ENCODE measurements at regions not wholly inside any gene's neighbourhood (a gene's known extent, or its start where the extent isn't known, plus 50 kb on each side); places are given as distances from the start of the nearest gene placed in this dataset.

GRCh38 chr17:34874478-34874877 lies 86.8 kb downstream of the CCT6B start:
- no peak for DNase-seq (ENCODE audit: low spot score)

GRCh38 chr17:34872640-34873039 lies 88.6 kb downstream of the CCT6B start:
- no peak for DNase-seq (ENCODE audit: low spot score)

- no peak for DNase-seq (ENCODE audit: low spot score)
Observed at GRCh38 chr17:34869641-34870040, 91.6 kb downstream of the CCT6B start.

- no peak for DNase-seq (ENCODE audit: low spot score)
Observed at GRCh38 chr17:34865716-34866115, 95.5 kb downstream of the CCT6B start.

GRCh38 chr17:34862384-34862783 lies 98.9 kb downstream of the CCT6B start:
- no peak for DNase-seq (ENCODE audit: low spot score)

- DNase-seq (ENCODE audit: low spot score), result no peak
Observed at GRCh38 chr17:34861864-34862263, 99.4 kb downstream of the CCT6B start.

- no peak for DNase-seq (ENCODE audit: low spot score)
Observed at GRCh38 chr17:34859652-34860051, 101.6 kb downstream of the CCT6B start.

- no peak for DNase-seq (ENCODE audit: low spot score)
Observed at GRCh38 chr17:34858591-34859565, 102.4 kb downstream of the CCT6B start.

GRCh38 chr17:34853924-34854323 lies 107.3 kb downstream of the CCT6B start:
- no peak for DNase-seq (ENCODE audit: low spot score)

GRCh38 chr17:34852614-34853013 lies 108.6 kb downstream of the CCT6B start:
- no peak for DNase-seq (ENCODE audit: low spot score)

- DNase-seq (ENCODE audit: low spot score), result no peak
Observed at GRCh38 chr17:34851961-34852540, 109.2 kb downstream of the CCT6B start.

GRCh38 chr17:34850964-34851363 lies 110.3 kb downstream of the CCT6B start:
- no peak for DNase-seq (ENCODE audit: low spot score)

- DNase-seq (ENCODE audit: low spot score), result no peak
Observed at GRCh38 chr17:34850023-34850422, 111.2 kb downstream of the CCT6B start.

GRCh38 chr17:34847938-34848337 lies 113.3 kb downstream of the CCT6B start:
- no peak for DNase-seq (ENCODE audit: low spot score)

- no peak for DNase-seq (ENCODE audit: low spot score)
Observed at GRCh38 chr17:34845296-34845695, 116.0 kb downstream of the CCT6B start.

- DNase-seq (ENCODE audit: low spot score), result no peak
Observed at GRCh38 chr17:34843682-34844081, 117.6 kb downstream of the CCT6B start.

GRCh38 chr17:34842235-34842634 lies 119.0 kb downstream of the CCT6B start:
- DNase-seq (ENCODE audit: low spot score), result no peak

GRCh38 chr17:34841467-34841866 lies 119.8 kb downstream of the CCT6B start:
- peak; percentile 6 for DNase-seq (ENCODE audit: low spot score)

- DNase-seq (ENCODE audit: low spot score), result no peak
Observed at GRCh38 chr17:34840750-34841149, 120.5 kb downstream of the CCT6B start.

GRCh38 chr17:34837876-34838478 lies 123.3 kb downstream of the CCT6B start:
- DNase-seq (ENCODE audit: low spot score), result no peak

GRCh38 chr17:34832376-34832775 lies 128.9 kb downstream of the CCT6B start:
- no peak for DNase-seq (ENCODE audit: low spot score)

GRCh38 chr17:34827008-34827407 lies 134.3 kb downstream of the CCT6B start:
- no peak for DNase-seq (ENCODE audit: low spot score)

- no peak for DNase-seq (ENCODE audit: low spot score)
Observed at GRCh38 chr17:34826332-34826731, 134.9 kb downstream of the CCT6B start.

All from cerebellar cortex (tissue), 1 donor.